Stimulated activated CD8-positive, alpha-beta memory T cell treated with anti-CD3 and anti-CD28 coated beads, Interleukin-15, amount 100 ng/mL, for 4 hours (primary cell): ENCODE measurements at regions not wholly inside any gene's neighbourhood (a gene's known extent, or its start where the extent isn't known, plus 50 kb on each side); places are given as distances from the start of the nearest gene placed in this dataset.
"Not testable (repeated sequence)": the region's sequence is repeated elsewhere in the genome, so short reads cannot be mapped to it uniquely, and the experiment has no call there.

Source experiments
- DNase-seq, 2 donors: peaks; one replicate each; pipeline ENCODE4 v3.0.0-alpha.2; 2020; ENCODE audit warnings: low read depth in 2 of 2

DNA sequence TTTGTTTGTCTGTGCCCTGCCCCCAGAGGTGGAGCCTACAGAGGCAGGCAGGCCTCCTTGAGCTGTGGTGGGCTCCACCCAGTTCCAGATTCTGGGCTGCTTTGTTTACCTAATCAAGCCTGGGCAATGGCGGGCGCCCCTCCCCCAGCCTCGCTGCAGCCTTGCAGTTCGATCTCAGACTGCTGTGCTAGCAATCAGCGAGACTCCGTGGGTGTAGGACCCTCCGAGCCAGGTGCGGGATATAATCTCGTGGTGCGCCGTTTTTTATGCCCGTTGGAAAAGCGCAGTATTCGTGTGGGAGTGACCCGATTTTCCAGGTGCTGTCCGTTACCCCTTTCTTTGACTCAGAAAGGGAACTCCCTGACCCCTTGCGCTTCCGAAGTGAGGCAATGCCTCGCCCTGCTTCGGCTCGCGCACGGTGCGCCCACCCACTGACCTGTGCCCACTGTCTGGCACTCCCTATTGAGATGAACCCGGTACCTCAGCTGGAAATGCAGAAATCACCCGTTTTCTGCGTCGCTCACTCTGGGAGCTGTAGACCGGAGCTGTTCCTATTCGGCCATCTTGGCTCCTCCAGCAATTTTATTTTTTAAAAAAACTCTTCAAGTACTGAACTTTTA, 958.5 kb upstream of the SEMA6A start:
- not testable (repeated sequence) for DNase-seq

DNA sequence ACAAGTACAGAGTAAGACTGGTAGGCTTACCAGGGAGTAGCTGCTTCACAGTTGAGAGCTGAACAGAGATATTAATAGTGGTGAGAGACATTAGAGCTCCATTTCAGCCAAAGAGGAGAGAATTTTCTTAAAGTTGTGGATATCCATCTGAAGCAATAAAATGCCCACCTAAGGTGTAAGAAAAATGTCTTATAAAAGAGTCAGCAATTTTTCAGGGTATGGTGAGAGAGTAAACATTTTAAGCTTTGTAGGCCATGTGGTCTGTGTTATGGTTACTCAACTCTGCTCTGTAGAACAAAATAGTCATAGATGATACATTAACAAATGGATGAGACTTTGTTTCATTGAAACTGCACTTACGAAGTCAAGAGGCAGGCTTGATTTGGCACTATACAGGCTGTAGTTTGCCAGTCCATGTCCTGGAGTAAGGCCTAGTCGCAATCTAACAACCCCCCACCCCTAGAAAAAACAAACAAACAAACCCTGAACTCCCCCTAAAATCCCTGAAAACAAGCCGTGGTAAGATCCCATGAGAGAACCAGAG, 945.4 kb upstream of the SEMA6A start:
- no peak for DNase-seq

DNA sequence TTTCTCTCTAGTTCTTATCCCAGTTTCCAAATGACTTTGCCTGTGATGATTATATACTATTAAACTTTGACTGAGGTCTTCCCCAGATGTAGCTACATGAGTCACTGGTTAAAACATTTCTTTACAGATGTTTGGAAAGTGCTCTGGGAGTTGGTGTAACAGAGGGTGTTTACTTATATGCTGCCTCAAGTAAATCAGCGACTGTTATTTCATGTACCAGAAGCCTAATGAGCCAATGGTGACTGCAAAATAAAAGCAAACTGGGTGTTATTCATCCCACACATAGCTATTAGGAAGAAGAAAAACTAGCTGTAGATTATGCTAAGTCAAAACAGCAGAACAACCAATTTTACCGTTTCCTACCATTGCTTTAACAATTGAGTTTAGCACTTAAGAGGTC, 929.7 kb upstream of the SEMA6A start:
- DNase-seq, result no peak

DNA sequence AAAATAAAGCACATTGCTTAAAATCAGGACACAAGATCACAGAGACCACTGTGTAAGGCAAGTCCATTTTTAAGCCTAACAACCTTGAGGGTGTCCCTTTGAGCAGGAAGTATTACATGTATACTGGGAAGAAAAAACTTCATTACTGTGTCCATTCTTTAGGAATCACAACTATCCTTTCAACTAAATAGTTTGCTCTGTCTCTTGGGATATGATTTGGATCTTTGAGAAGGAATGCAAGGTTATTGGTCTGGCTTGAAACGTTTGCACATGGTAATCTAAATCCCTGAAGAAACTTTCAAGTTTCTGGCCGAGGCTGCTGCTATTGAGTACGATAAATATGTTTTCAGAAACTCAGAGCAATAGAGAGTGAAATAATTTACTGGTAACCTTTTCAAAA, 923.0 kb upstream of the SEMA6A start:
- no peak for DNase-seq

DNA sequence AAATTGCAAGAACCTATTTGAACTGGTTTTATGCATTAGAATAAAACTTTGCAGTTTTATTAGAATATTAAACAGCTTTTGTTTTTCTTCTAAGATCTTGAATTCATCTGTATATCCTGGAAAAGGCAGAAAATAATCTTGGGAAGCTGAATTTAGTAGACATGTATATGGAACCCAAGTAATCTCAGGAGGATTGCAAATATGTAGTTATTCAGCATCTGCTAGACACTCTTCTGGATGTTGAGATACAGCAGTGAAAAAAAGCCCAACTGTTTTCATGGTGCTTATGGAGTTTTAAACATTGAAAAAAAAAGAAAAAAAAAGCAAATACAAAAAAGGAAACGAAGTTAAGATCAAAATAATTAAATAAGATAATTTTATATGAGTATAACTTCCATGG, 922.2 kb upstream of the SEMA6A start:
- no peak for DNase-seq

DNA sequence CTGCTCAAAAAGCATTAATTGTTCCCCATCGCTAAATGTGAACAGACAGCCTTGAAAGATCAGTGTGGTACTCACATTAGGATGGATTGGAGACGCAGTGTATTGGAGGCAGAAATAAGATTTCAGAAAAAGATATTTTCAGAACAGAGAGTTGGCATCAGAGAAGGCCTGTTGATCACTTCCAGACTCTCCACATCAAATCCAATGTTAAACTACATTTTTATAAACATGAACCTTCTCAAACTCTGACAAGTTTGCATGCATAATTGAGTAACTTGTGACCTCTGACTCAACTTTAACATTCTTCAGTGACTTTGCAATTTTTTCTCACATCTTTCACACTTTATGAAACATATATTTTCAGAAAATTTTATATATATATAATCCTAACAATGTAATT, 919.6 kb upstream of the SEMA6A start:
- DNase-seq, result no peak

DNA sequence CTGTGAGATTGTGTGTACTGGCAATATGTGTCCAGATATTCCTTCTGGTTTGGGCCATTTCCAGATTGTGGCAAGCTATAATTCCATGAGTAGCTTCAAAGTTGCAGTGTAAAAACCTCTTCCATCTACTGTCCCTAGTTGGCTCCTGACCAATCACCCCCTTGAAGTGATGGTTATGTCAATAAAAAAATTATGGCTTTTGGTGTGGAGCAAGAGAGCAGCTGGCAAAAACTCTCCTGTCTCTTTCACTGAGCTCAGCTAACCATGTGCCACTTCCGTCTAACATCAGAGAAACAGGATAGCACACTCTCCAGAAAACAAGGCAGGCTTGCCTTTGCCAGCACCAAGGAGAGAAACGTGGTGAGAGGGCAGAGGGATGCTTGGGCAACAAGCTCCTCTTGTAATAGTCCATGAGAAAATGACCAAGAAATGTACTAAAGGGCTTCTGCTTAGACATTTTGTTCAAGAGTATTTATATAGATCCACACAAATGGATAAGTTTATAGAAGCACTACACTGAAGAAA, 914.4 kb upstream of the SEMA6A start:
- no peak for DNase-seq

DNA sequence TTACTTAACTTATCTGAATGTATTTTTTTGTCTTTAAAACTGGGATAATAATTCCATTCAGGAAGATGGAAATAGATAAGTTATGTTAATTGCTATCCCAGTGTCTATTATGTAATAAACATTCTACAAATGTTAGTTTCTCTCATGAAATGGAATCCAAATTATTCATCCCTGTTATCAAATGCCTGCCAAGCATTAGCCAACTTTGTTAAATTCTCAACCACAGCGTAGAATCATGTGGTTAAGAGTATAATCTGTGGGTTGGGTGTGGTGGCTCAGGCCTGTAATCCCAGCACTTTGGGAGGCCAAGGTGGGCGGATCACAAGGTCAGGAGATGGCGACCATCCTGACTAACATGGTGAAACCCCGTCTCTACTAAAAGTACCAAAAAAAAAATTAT, 912.9 kb upstream of the SEMA6A start:
- no peak for DNase-seq

DNA sequence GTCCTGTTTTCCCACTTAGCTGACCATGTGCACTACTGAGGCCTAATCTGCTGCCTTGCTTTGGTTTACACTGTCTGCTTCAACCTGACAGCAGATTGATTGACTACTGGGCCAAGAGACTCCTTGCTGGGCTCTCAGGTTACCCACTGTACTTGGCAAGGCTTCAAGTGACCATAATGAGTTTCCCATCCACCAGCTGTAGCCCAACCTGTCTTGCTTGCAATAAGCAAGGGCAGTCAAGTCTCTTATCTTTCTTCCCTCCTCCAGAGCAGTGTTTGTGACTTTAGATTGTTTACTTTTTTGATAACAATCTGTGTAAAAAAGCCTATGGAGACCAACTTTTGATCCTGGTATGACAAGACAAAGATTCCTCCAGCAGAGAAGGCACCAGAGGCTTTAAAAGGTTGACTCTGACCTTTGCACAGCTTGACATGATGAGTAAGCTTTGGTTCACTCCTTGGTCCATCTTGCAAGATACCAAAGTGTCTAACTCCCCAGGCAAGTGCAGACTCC, 912.3 kb upstream of the SEMA6A start:
- no peak for DNase-seq

DNA sequence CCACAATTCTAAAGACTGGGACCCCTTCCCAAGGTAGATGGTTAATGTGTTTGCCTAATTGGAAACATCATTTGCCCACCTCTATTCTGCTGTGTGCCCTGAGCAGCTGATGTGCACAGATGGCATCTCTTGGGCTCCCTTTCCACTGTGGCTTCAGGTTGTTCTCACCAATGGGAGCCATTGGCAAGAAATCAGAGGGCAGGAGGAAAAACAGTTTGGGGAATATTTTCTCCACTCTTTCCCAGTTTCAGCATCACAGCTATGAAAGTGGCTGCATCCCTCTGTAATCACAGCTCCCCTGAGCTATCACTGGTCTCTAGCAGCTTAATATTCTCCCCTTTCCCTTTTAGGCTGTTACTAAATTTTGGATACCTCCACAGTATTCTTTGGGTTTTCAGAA, 911.6 kb upstream of the SEMA6A start:
- no peak for DNase-seq

DNA sequence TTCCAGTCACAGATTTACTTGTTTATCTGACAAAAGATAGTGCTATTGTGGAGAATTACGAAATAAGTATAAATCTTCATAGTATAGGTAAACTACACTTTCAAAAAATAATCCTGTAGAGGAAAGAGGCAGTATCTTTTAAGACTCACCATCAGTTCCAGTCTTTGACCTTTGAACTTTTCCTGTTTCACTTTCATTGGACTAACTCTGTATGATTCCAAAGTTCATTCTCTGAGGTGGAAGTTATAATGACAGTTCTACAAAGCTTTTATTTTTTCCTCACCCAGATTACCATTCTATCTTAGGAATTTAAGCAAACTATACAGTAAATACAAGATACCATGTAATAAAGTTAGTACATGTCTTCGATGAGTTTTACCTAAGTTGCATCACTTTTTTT, 901.3 kb upstream of the SEMA6A start:
- no peak for DNase-seq

DNA sequence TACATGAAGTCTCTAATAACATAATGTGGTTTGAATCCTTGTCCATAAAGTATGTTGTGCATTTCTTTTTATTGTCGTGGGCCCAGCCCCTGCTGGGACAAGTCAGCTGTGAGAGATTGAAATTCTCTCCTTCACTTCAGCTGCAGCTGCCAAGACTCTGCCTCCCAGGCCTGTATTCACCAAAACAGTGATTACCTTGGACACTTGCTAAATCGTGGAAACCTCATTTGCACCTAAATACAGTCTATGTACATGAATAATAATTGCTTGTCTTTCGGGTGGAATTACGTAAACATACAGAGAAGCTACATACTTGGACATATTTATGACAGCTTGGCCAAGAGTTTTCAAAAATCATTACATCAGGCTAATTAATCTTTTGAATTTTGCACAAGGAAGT, 898.5 kb upstream of the SEMA6A start:
- DNase-seq, result no peak

DNA sequence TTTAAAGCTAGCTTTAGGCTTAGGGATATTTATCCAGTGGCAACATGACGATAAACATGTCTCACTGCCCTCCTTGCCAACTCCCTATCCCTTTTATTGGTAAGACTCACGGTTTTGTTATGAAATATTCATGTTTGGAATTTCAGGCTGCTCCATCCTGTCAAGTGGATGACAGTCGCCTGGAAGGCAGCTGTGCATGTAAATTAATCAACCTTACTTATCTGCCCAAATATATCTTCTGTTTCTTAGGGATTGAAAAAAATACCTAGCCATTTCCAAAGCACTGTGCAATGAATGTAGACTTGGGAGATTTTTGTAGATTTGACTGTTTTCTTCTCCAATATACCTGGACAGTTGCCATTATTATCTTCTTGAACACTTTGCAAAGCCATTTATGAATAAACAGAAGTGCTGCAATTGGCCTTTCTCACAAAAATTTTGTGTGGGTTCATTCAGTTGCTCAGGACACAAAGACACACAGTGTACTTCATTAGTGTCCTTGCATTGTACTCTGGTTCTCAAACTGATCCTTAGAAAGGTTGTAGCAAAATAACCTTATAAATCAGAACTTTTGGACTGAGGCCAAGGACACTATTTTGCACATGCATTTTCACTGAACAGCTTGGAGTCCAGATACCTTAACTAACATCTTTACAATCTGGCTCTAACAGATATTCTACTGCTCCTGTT, 889.4 kb upstream of the SEMA6A start:
- no peak for DNase-seq

DNA sequence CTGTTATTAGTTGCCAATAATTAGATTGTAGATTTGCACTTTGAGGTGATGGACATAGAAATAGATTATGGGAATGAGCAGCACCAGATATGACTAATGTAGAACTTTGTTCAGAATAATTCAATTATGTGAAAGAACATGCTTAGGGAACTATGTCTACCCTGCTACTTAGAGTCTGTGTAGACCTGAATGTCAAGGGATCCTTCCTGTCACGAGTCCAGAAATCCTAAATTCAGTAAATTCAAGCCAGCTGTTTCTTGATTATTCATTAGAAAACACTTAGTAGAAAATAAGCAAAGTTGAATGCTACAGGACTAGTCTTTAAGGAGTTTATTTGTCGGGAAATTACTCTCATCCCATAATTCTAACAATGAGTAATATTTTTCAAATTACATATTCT, 887.3 kb upstream of the SEMA6A start:
- no peak for DNase-seq

DNA sequence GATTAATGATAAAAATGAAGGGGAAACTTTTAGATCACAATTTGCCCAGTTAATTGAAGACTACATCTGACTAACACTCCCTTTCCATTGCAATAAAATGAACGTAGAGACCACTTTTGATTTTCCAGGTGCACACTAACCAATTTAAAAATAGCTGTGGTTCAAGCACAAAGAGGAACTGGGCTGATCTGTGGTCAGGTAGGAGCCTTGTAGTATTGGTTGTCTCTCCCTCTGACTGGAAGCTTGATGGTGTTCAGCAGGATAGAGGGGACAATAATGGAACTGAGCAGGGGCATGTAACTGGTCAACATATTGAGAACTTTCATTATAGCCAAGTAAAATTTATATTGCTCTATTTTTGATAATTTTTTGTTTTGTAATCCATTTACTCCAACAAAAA, 886.8 kb upstream of the SEMA6A start:
- no peak for DNase-seq

DNA sequence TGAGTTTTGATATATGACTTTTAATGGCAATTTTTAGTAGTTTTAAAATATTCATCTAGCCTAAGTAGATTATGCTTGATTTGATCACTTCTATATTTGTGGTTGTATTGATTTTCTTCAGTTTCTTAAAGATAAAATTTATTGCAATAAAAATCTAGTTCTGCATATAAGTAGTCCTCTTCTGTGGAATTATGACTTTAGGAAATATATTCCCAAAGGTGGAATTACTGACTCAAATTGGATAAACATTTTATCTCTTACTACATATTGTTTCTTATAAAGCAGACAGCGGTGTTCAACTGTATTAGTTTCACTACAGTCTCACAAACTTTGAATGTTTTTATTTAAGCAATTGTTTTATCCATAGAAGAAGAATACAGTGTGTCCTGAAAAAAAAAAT, 883.0 kb upstream of the SEMA6A start:
- DNase-seq, result no peak

DNA sequence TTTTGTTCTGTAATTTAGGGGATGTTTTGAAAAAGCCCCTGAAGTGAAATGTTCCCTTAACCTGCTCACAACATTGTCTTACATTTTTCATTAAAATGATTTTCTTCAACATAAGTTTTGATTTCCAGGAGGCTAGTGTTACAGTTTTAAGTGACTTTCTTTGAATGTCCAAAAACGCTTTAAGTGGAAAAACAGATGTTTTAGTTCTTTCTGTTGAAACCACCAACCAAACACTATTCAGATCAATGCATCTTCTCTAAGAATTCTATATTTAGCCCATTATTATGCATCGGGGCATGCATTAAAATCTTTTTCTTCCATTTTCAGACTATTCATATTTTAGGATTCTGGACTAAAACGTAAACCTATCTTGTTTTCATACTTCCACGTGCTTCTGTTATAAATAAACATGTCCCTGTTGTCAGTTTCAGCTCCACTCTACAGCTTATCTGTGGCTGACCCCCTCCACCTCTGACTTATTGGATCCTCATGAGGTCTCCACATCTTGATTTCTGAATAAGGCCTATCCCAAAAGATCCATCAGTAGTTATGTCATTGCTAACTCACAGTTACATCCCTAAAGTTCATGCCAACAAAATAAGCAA, 882.3 kb upstream of the SEMA6A start:
- DNase-seq, result no peak

DNA sequence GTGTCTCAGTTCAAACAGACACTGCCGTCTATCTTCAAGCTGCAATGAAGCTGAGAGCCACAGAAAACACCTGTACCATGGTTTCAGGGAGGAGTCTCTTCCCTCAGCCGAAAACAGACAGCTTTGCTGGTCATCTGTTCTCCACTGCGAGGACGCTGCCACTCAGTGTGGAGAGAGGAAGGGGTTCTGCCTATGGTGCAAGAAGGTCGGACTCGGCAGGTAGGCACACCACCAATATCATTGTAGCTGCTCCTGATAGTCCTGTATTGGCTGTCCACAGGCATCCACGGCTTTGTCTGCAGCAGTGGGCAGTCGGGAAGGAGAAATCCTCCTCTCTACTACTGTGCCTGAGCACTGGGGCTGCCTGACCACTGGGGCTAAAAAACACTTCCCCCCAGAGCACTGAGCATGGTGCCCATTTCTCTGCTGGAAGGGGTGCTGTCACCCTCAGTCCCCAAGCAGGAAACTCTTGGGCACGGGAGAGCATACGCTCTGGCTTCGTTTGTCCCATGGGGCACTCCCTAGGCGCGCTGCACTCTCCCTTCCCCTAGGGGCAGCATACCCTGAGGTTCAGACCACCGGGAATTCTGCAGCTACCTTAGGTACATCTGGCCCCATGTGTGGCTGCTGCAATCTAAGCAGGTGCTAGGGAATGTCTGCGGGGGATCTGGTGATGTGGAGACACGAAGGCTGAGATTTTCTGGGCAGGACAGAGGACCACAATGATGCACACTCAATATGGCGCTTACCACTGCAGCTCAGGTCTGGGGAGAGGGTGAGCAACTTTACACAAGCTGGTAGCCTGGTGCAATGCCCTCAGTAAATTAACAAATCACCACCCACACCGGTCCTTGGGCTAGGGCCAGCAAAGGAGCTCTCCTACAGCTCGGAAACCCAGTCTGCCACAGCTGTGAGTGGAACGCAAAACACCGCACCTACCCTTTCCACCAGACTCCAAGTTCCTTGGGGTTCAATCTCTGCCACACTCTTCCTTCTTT, 880.9 kb upstream of the SEMA6A start:
- no peak for DNase-seq

DNA sequence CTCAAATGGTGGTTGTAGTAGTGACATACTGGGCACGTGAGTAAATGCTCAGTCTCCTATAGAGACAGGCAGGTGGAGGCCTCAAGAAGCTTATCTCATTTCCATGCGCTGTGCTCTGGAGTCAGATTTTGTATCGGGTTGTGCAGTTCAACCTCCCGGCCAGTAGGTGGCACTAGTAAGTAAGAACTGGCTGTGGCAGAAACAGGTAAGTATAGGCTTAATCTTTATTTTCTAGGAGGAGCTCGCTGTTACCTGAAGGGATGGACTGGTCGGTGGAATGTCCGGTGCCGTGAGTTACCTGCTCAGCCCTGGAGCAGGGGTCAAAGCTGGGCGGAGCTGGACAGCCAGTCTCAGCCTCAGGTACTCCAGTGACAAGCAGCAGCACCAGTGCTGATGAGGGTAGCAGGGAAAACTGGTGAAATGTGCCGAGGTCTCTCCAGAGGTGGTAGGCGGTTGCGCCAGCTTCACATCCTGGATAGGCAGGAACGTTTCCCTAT, 880.1 kb upstream of the SEMA6A start:
- no peak for DNase-seq

DNA sequence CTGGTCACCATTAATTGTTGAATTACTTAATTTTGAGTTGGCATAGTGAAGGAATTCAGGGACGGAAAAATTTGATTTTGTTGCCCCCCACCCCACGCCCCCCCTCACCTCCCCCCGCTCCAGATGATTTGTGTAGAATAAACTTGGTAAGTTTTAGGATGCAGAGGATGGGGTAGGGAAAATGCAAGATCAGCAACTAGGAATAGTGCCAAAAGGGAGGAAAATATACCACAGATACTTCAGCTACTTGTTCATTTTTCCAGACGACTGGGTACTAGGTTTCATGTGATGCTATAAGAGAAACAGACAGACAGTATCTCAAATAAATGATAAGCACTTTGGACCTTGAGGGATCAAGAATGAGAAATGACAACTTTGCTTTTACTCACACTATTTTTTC, 862.2 kb upstream of the SEMA6A start:
- no peak for DNase-seq

DNA sequence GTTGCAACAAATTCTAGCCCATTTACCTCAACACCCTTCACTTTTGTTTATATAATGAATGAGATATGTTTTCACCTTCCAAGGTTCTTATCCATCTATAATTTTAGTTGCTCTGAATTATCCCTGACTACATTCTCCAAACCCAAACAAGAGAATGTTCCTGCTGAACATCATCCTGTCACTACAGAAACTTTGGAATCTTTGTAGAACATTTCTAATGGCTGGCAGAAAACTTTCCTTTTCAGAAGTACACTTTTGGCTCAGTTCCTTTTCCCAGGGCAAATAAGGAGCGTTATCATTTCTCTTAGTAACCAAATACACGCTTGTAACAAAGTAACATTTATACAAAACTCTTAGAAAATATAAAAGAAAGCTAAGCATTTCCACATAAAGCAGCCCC, 860.6 kb upstream of the SEMA6A start:
- DNase-seq, result no peak
